ENCODE measurements at regions not wholly inside any gene's neighbourhood (a gene's known extent, or its start where the extent isn't known, plus 50 kb on each side); places are given as distances from the start of the nearest gene placed in this dataset.
A peak's percentile ranks its signal among the peaks of the same experiment; 100 is the strongest.

- ATAC-seq (ENCODE audit: low read depth) = no peak
- no peak overlapping the region for H3K27ac Mint-ChIP-seq
- no peak for DNase-seq (ENCODE audit: low spot score in 2 of 2)
- no peaks in the 10 kb centered on the region for H3K9me3 Mint-ChIP-seq
- no peaks in the 10 kb centered on the region for H3K27me3 Mint-ChIP-seq
- H3K4me3 Mint-ChIP-seq = no peak overlapping the region
- no peaks in the 10 kb centered on the region for H3K4me1 Mint-ChIP-seq
- H3K36me3 Mint-ChIP-seq = no peaks in the 10 kb centered on the region
These were observed 142.9 kb upstream of the KLF7 start for GRCh38 chr2:207308519-207309224.

- H3K27me3 Mint-ChIP-seq = no peaks in the 10 kb centered on the region
- no peaks in the 10 kb centered on the region for H3K36me3 Mint-ChIP-seq
- H3K27ac Mint-ChIP-seq = no peak overlapping the region
- DNase-seq (ENCODE audit: low spot score in 2 of 2) = no peak
- no peaks in the 10 kb centered on the region for H3K4me1 Mint-ChIP-seq
- ATAC-seq (ENCODE audit: low read depth) = no peak
- H3K9me3 Mint-ChIP-seq = no peaks in the 10 kb centered on the region
- H3K4me3 Mint-ChIP-seq = no peak overlapping the region
These were observed 145.7 kb upstream of the KLF7 start for GRCh38 chr2:207311316-207312005.

- H3K27ac Mint-ChIP-seq = no peak overlapping the region
- ATAC-seq (ENCODE audit: low read depth) (no peak), DNase-seq (ENCODE audit: low spot score in 2 of 2) (no peak)
- no peaks in the 10 kb centered on the region for H3K36me3 Mint-ChIP-seq
- H3K4me1 Mint-ChIP-seq = no peaks in the 10 kb centered on the region
- H3K9me3 Mint-ChIP-seq = no peaks in the 10 kb centered on the region
- H3K4me3 Mint-ChIP-seq = no peak overlapping the region
- no peaks in the 10 kb centered on the region for H3K27me3 Mint-ChIP-seq
These were observed 146.2 kb upstream of the KLF7 start for GRCh38 chr2:207312006-207312356.

GRCh38 chr2:207313947-207314346 is 148.2 kb upstream of the KLF7 start:
- peaks cover 1% of the 10 kb centered on the region for H3K36me3 Mint-ChIP-seq
- ATAC-seq (ENCODE audit: low read depth) (no peak), DNase-seq (ENCODE audit: low spot score in 2 of 2) (no peak)
- no peaks in the 10 kb centered on the region for H3K27me3 Mint-ChIP-seq
- H3K4me3 Mint-ChIP-seq = no peak overlapping the region
- no peaks in the 10 kb centered on the region for H3K4me1 Mint-ChIP-seq
- no peaks in the 10 kb centered on the region for H3K9me3 Mint-ChIP-seq
- no peak overlapping the region for H3K27ac Mint-ChIP-seq

- Mint-ChIP-seq H3K4me1 (no peaks in the 10 kb centered on the region), H3K36me3 (peaks cover 1% of the 10 kb centered on the region), H3K27me3 (no peaks in the 10 kb centered on the region), H3K9me3 (peaks cover 1% of the 10 kb centered on the region), H3K27ac (no peak overlapping the region), H3K4me3 (no peak overlapping the region)
- DNase-seq (ENCODE audit: low spot score in 2 of 2) (no peak), ATAC-seq (ENCODE audit: low read depth) (no peak)
These were observed 149.4 kb upstream of the KLF7 start for GRCh38 chr2:207315131-207315530.

GRCh38 chr2:207316484-207316883 is 150.7 kb upstream of the KLF7 start:
- H3K27me3 Mint-ChIP-seq = no peaks in the 10 kb centered on the region
- H3K4me3 Mint-ChIP-seq = no peak overlapping the region
- peaks cover 1% of the 10 kb centered on the region for H3K36me3 Mint-ChIP-seq
- no peak for DNase-seq (ENCODE audit: low spot score in 2 of 2)
- peaks cover 3% of the 10 kb centered on the region for H3K4me1 Mint-ChIP-seq
- H3K27ac Mint-ChIP-seq = no peak overlapping the region
- H3K9me3 Mint-ChIP-seq = peaks cover 1% of the 10 kb centered on the region
- no peak for ATAC-seq (ENCODE audit: low read depth)

- no peak for ATAC-seq (ENCODE audit: low read depth)
- H3K9me3 Mint-ChIP-seq = peaks cover 1% of the 10 kb centered on the region
- no peak overlapping the region for H3K4me3 Mint-ChIP-seq
- H3K36me3 Mint-ChIP-seq = peaks cover 4% of the 10 kb centered on the region
- no peak overlapping the region for H3K27ac Mint-ChIP-seq
- H3K4me1 Mint-ChIP-seq = peaks cover 7% of the 10 kb centered on the region
- H3K27me3 Mint-ChIP-seq = no peaks in the 10 kb centered on the region
- DNase-seq (ENCODE audit: low spot score in 2 of 2) = no peak
These were observed 151.2 kb upstream of the KLF7 start for GRCh38 chr2:207316906-207317305.

- Mint-ChIP-seq H3K4me3 (no peak overlapping the region), H3K4me1 (peaks cover 7% of the 10 kb centered on the region), H3K9me3 (peaks cover 1% of the 10 kb centered on the region), H3K27me3 (no peaks in the 10 kb centered on the region), H3K36me3 (peaks cover 4% of the 10 kb centered on the region), H3K27ac (no peak overlapping the region)
- DNase-seq (ENCODE audit: low spot score in 2 of 2) = no peak
- ATAC-seq (ENCODE audit: low read depth) = no peak
These were observed 151.7 kb upstream of the KLF7 start for GRCh38 chr2:207317378-207317984.

- ATAC-seq (ENCODE audit: low read depth) = no peak
- peaks cover 7% of the 10 kb centered on the region for H3K4me1 Mint-ChIP-seq
- peaks cover 1% of the 10 kb centered on the region for H3K9me3 Mint-ChIP-seq
- H3K27me3 Mint-ChIP-seq = no peaks in the 10 kb centered on the region
- peaks cover 4% of the 10 kb centered on the region for H3K36me3 Mint-ChIP-seq
- no peak overlapping the region for H3K4me3 Mint-ChIP-seq
- no peak for DNase-seq (ENCODE audit: low spot score in 2 of 2)
- no peak overlapping the region for H3K27ac Mint-ChIP-seq
These were observed 152.5 kb upstream of the KLF7 start for GRCh38 chr2:207318181-207318628.

GRCh38 chr2:207319316-207319715 is 153.6 kb upstream of the KLF7 start:
- Mint-ChIP-seq H3K4me3 (no peak overlapping the region), H3K9me3 (peaks cover 1% of the 10 kb centered on the region)
- ATAC-seq (ENCODE audit: low read depth) = no peak

GRCh38 chr2:207320381-207321159 is 154.8 kb upstream of the KLF7 start:
- peaks cover 1% of the 10 kb centered on the region for H3K9me3 Mint-ChIP-seq
- DNase-seq (ENCODE audit: low spot score in 2 of 2) (no peak), ATAC-seq (ENCODE audit: low read depth) (no peak)
- H3K36me3 Mint-ChIP-seq = peaks cover 6% of the 10 kb centered on the region
- H3K4me3 Mint-ChIP-seq = no peak overlapping the region
- no peaks in the 10 kb centered on the region for H3K27me3 Mint-ChIP-seq
- H3K27ac Mint-ChIP-seq = no peak overlapping the region
- peaks cover 7% of the 10 kb centered on the region for H3K4me1 Mint-ChIP-seq

More at GRCh38 chr2:207319316-207319715, 153.6 kb upstream of the KLF7 start:
- no peaks in the 10 kb centered on the region for H3K27me3 Mint-ChIP-seq
- no peak for DNase-seq (ENCODE audit: low spot score in 2 of 2)
- H3K36me3 Mint-ChIP-seq = peaks cover 6% of the 10 kb centered on the region
- peaks cover 7% of the 10 kb centered on the region for H3K4me1 Mint-ChIP-seq
- no peak overlapping the region for H3K27ac Mint-ChIP-seq

GRCh38 chr2:207321514-207321913 is 155.8 kb upstream of the KLF7 start:
- H3K36me3 Mint-ChIP-seq = peaks cover 6% of the 10 kb centered on the region
- no peak overlapping the region for H3K4me3 Mint-ChIP-seq
- H3K27me3 Mint-ChIP-seq = no peaks in the 10 kb centered on the region
- DNase-seq (ENCODE audit: low spot score in 2 of 2) (no peak), ATAC-seq (ENCODE audit: low read depth) (peak; percentile 47)
- H3K27ac Mint-ChIP-seq = no peak overlapping the region
- H3K4me1 Mint-ChIP-seq = peaks cover 7% of the 10 kb centered on the region
- peaks cover 1% of the 10 kb centered on the region for H3K9me3 Mint-ChIP-seq

- ATAC-seq (ENCODE audit: low read depth) (no peak), DNase-seq (ENCODE audit: low spot score in 2 of 2) (no peak)
- H3K9me3 Mint-ChIP-seq = peaks cover 1% of the 10 kb centered on the region
- H3K4me3 Mint-ChIP-seq = no peak overlapping the region
- peaks cover 5% of the 10 kb centered on the region for H3K36me3 Mint-ChIP-seq
- peaks cover 13% of the 10 kb centered on the region for H3K4me1 Mint-ChIP-seq
- no peaks in the 10 kb centered on the region for H3K27me3 Mint-ChIP-seq
- no peak overlapping the region for H3K27ac Mint-ChIP-seq
These were observed 158.3 kb upstream of the KLF7 start for GRCh38 chr2:207324001-207324400.

- ATAC-seq (ENCODE audit: low read depth) (no peak), DNase-seq (ENCODE audit: low spot score in 2 of 2) (no peak)
- no peaks in the 10 kb centered on the region for H3K9me3 Mint-ChIP-seq
- peaks cover 16% of the 10 kb centered on the region for H3K4me1 Mint-ChIP-seq
- no peak overlapping the region for H3K4me3 Mint-ChIP-seq
- no peak overlapping the region for H3K27ac Mint-ChIP-seq
- peaks cover 2% of the 10 kb centered on the region for H3K36me3 Mint-ChIP-seq
- H3K27me3 Mint-ChIP-seq = no peaks in the 10 kb centered on the region
These were observed 161.8 kb upstream of the KLF7 start for GRCh38 chr2:207327513-207327912.
